ENCODE measurements at regions not wholly inside any gene's neighbourhood (a gene's known extent, or its start where the extent isn't known, plus 50 kb on each side); places are given as distances from the start of the nearest gene placed in this dataset.

- TF ChIP-seq MAX (IDR thresholded peaks at IDR 0.05; ENCODE audit: insufficient read depth, insufficient read length) (no peak), JUN (IDR thresholded peaks at IDR 0.05; ENCODE audit: borderline replicate concordance, insufficient read depth, insufficient read length, low read depth) (no peak), FOS (IDR thresholded peaks at IDR 0.05; ENCODE audit: borderline replicate concordance, insufficient read depth, low read length) (no peak), POLR2A (IDR thresholded peaks at IDR 0.05; ENCODE audit: low read depth, low read length) (no peak), EZH2 (IDR thresholded peaks at IDR 0.05; ENCODE audit: borderline replicate concordance, low read depth, low read length, severe bottlenecking) (no peak), MYC (IDR thresholded peaks at IDR 0.05; ENCODE audit: low read depth, low read length) (no peak), POLR2AphosphoS5 (IDR thresholded peaks at IDR 0.05; ENCODE audit: insufficient read depth, low read depth, low read length) (no peak), GATA2 (IDR thresholded peaks at IDR 0.05; ENCODE audit: insufficient read depth, insufficient read length, low read depth, low read length) (no peak), CTCF (IDR thresholded peaks at IDR 0.05; ENCODE audit: extremely low read depth in 1 of 2, insufficient read depth in 1 of 2, low read depth in 1 of 2, low read length in 2 of 2) (no peak)
- Histone ChIP-seq H3K27me3 (ENCODE audit: control insufficient read depth in 2 of 2, insufficient read depth in 2 of 2, low read length in 2 of 2) (no peaks in the 10 kb centered on the region), H3K9me3 (replicated peaks; ENCODE audit: control insufficient read depth, insufficient read depth, low read length) (no peaks in the 10 kb centered on the region), H3K4me1 (ENCODE audit: control insufficient read depth, extremely low read depth, insufficient read depth, low read length) (no peaks in the 10 kb centered on the region), H3K9ac (replicated peaks; ENCODE audit: extremely low read depth, insufficient read depth, low read length) (no peak overlapping the region), H3K4me2 (ENCODE audit: insufficient read depth, low read length) (no peak overlapping the region), H3K36me3 (ENCODE audit: control insufficient read depth in 2 of 2, extremely low read depth in 1 of 2, insufficient read depth in 2 of 2, low read length in 2 of 2) (no peaks in the 10 kb centered on the region), H2AFZ (ENCODE audit: low read depth, low read length) (no peak overlapping the region), H3K9me1 (replicated peaks; ENCODE audit: control insufficient read depth, extremely low read depth, insufficient read depth, low read length) (no peaks in the 10 kb centered on the region), H3K27ac (ENCODE audit: insufficient read depth, low read depth, low read length) (no peak overlapping the region), H3K4me3 (replicated peaks in 1 of 3; ENCODE audit: insufficient read depth in 1 of 3, low read depth in 1 of 3, low read length in 3 of 3) (no peak overlapping the region), H3K79me2 (ENCODE audit: control insufficient read depth, insufficient read depth, low read length) (no peaks in the 10 kb centered on the region), H4K20me1 (replicated peaks; ENCODE audit: control insufficient read depth, extremely low read depth, insufficient read depth, low read length) (no peaks in the 10 kb centered on the region)
- POLR2A ChIA-PET, result no interaction called here
- FAIRE-seq, result no peak
- dilution Hi-C loops (cut with MboI; ENCODE audit: extremely low pct_ligation_motif_present, low sequenced_read_pairs), result no loop called here
- CTCF ChIA-PET, result no interaction called here
- intact Hi-C loops (cut with micrococcal nuclease), result no loop called here
- DNase-seq (ENCODE audit: low read depth, low spot score), result no peak
- no TSS peak for BruUV-seq (replicated peaks)
Measured at GRCh38 chr1:241447031-241447644, 72.4 kb downstream of the FH start.
